H1 (cell line): ENCODE measurements at regions not wholly inside any gene's neighbourhood (a gene's known extent, or its start where the extent isn't known, plus 50 kb on each side); places are given as distances from the start of the nearest gene placed in this dataset.

ENCODE experiments used
- BCL11A ChIP-seq, 2 experiments: IDR thresholded peaks; one replicate each; pipeline ENCODE4 v1.6.1; 2011; ENCODE audit warnings: low read depth in 2 of 2, low read length in 2 of 2, mild to moderate bottlenecking in 2 of 2
- CTCF ChIP-seq, 3 experiments: IDR thresholded peaks; 1 replicate in 2 of 3; 2 replicates in 1 of 3; pipeline versions ENCODE4 v1.5.1 to v1.6.1; 2011; ENCODE audit warnings: low read length in 3 of 3, mild to moderate bottlenecking in 3 of 3, inconsistent platforms in 2 of 3, low read depth in 1 of 3, moderate library complexity in 1 of 3; ENCODE audit not compliant: insufficient read depth in 1 of 3; ENCODE audit errors: control extremely low read depth in 1 of 3
- RBBP5 ChIP-seq: IDR thresholded peaks from 2 replicates; pipeline ENCODE4 v1.7.1; 2012; ENCODE audit warnings: low read depth, mild to moderate bottlenecking, inconsistent platforms, low read length, moderate library complexity, borderline replicate concordance

- TF ChIP-seq CTCF (IDR thresholded peaks at IDR 0.05; ENCODE audit: control extremely low read depth in 1 of 3, insufficient read depth in 1 of 3, low read depth in 1 of 3, low read length in 3 of 3) (no peak), BCL11A (IDR thresholded peaks at IDR 0.05; ENCODE audit: low read depth in 2 of 2, low read length in 2 of 2) (no peak), RBBP5 (peak; percentile 93; the same call in 1 of the 2 replicates)
- TF ChIP-seq, all 59 proteins: peak for 4
These were observed 54.3 kb upstream of the RBFOX3 start (continued) for GRCh38 chr17:79664930-79665737.
